ENCODE measurements at regions not wholly inside any gene's neighbourhood (a gene's known extent, or its start where the extent isn't known, plus 50 kb on each side); places are given as distances from the start of the nearest gene placed in this dataset.

GRCh38 chr3:176848431-176849214 lies 348.7 kb downstream of the TBL1XR1 start (continued):
- no peak for TF ChIP-seq ZHX2 (IDR thresholded peaks at IDR 0.05; ENCODE audit: low read depth)
- no peak for TF ChIP-seq ZHX2 (CRISPR knock-in tag; IDR thresholded peaks at IDR 0.05; ENCODE audit: borderline replicate concordance)
- no peak for TF ChIP-seq ZNF512 (CRISPR knock-in tag; IDR thresholded peaks at IDR 0.05)
- no peak for TF ChIP-seq HCFC1 (IDR thresholded peaks at IDR 0.05; ENCODE audit: low read depth, low read length)
- no peak for TF ChIP-seq ZNF510 (CRISPR knock-in tag; IDR thresholded peaks at IDR 0.05; ENCODE audit: low read depth)
- TF ChIP-seq CEBPZ (IDR thresholded peaks at IDR 0.05; ENCODE audit: low read length) = no peak
- no peak for TF ChIP-seq HNF4G (IDR thresholded peaks at IDR 0.05; ENCODE audit: borderline replicate concordance, low read depth, low read length)
- no peak for TF ChIP-seq HNF4G (CRISPR knock-in tag; IDR thresholded peaks at IDR 0.05; ENCODE audit: borderline replicate concordance, low read depth)
- no peak for TF ChIP-seq ZBTB42 (CRISPR knock-in tag; IDR thresholded peaks at IDR 0.05)
- no peak for TF ChIP-seq ZNF607 (CRISPR knock-in tag; IDR thresholded peaks at IDR 0.05; ENCODE audit: borderline replicate concordance)
- TF ChIP-seq ZNF329 (CRISPR knock-in tag; IDR thresholded peaks at IDR 0.05; ENCODE audit: low read depth) = no peak
- TF ChIP-seq HMG20B (CRISPR knock-in tag; conservative IDR thresholded peaks at IDR 0.05) = no peak
- no peak for TF ChIP-seq ARID2 (CRISPR knock-in tag; IDR thresholded peaks at IDR 0.05; ENCODE audit: borderline replicate concordance)
- TF ChIP-seq ZNF446 (CRISPR knock-in tag; IDR thresholded peaks at IDR 0.05) = no peak
- TF ChIP-seq EP300 (IDR thresholded peaks at IDR 0.05; ENCODE audit: low read depth in 2 of 2, low read length in 2 of 2) = no peak
- TF ChIP-seq EP300 (CRISPR knock-in tag; IDR thresholded peaks at IDR 0.05; ENCODE audit: borderline replicate concordance) = no peak
